Effector CD8-positive, alpha-beta T cell (primary cell): ENCODE measurements at regions not wholly inside any gene's neighbourhood (a gene's known extent, or its start where the extent isn't known, plus 50 kb on each side); places are given as distances from the start of the nearest gene placed in this dataset.
"Not testable (repeated sequence)": the region's sequence is repeated elsewhere in the genome, so short reads cannot be mapped to it uniquely, and the experiment has no call there.

Experiments
- DNase-seq: peaks from one replicate; lab custom pipeline; 2025; lab: John Stamatoyannopoulos, UW

- DNase-seq, result no peak
Measured at GRCh38 chr21:18114810-18115209, 129.8 kb upstream of the CHODL start.

DNA sequence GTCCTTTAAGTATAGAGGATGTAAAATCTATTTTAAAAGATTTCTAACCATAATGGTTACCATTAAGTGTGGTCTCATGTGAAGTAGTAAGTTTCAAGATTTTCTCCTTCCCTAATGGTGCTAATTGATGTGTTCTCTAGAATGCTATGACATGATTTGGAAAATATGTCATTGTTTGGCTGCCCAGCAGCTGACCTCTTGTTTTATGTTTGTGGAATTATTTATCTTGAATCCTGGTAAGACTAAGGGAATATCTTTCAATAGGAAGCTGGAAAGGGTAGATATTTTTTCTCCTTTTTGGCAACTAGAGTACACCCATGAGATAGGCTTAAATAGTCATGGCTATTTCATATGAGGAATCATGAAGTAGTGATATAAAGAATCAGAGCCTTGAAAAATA, 139.8 kb upstream of the CHODL start:
- DNase-seq, result no peak

- DNase-seq, result not testable (repeated sequence)
Measured at GRCh38 chr21:18096413-18096812, 148.2 kb upstream of the CHODL start.

DNA sequence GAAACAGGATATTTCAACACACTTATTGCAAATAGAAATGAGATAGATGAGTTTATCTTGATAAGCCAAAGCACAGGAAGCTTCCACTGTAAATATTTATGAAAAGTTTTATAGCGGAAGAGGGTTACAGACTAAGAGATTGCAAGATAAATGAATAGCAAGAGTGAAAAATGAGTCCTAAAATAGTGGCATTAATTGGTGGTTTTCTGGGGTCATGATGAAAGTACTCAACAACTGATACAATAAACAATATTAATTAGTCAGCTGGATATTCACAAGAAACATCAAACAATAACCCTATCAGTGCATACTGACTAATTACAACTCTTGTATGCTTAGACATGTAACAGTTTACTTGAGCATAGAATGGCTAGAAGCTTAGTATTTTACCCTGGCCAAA, 154.8 kb upstream of the CHODL start:
- DNase-seq, result no peak

- DNase-seq, result no peak
Measured at GRCh38 chr21:18070392-18070791, 174.2 kb upstream of the CHODL start.

GRCh38 chr21:18069875-18070274, 174.8 kb upstream of the CHODL start:
- no peak for DNase-seq

DNA sequence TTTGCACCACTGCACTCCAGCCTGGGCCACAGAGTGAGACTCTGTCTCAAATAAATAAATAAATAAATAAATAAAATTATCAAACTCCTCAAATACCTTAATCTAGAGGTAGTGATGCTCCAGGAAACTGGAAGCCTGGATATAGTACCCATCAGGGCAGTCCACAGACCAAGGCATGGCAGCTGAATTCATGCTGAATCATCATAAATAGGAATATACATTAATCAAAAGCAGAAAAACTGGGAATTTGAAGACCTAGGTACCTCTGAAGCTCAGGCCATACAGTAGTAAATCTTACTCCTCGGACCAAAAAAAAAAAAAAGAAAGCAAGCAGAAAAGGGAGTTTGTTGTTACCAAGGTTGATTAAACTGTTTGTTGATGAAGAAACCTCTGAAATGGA, 184.2 kb upstream of the CHODL start:
- no peak for DNase-seq

- DNase-seq, result no peak
Measured at GRCh38 chr21:18058731-18059398, 185.8 kb upstream of the CHODL start.

GRCh38 chr21:18053151-18053550, 191.5 kb upstream of the CHODL start:
- DNase-seq, result no peak

- DNase-seq, result no peak
Measured at GRCh38 chr21:18049461-18049860, 195.2 kb upstream of the CHODL start.

GRCh38 chr21:18041012-18041411, 203.6 kb upstream of the CHODL start:
- DNase-seq, result no peak

DNA sequence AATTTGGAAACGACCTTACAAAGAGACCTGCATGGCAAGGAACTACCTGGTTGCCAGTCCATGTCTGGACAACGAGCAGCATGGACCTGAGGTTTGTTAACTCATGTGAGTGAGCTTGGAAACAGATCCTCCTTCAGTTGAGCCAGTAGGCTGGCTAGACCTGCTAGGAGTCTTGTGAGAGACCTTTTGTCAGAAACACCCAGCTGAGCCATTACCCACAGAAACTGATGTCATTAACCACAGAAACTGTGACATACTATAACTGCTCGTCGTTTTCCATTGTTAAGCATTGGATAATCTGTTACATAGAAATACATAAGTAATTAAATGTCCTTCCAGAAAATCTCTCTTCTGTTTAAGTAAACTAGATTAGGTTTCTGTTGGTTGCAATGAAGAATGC, 211.1 kb upstream of the C21orf91 start:
- no peak for DNase-seq

DNA sequence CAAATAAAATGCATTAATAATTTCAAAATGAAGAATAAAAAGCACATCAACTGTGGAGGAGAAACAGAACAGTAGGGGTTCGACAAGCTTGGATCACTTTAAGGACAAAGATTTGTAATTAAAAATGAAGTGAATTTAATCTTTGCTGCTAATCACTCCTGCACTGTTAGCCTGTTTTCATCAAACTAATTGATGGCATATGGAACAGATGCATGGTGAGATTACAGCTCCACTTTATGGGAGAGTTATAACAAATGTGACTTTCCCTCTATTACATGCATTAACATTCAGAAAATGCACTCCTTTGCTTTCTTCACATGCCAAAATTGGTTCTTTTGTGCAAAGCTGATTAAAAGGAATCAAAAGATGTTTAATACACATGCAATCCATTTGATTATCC, 207.2 kb upstream of the C21orf91 start:
- no peak for DNase-seq

DNA sequence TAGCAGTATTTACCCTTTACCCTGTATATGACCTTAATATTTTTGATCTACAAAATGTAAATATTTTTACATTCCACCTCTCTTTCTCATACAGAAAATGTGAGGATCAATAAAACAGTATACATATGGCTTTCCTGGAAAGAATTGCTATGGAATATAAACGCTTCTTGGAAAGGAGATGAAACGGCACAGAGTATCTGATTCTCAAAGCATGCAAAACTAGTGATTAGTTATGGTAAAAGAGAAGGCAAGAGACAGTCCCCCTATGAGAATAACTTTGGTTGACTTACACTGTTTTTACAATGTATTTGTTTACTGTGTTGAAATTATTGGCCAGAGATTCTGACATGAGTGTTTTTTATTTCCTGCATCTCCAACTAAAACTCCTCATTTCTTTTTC, 204.6 kb upstream of the C21orf91 start:
- DNase-seq, result no peak

DNA sequence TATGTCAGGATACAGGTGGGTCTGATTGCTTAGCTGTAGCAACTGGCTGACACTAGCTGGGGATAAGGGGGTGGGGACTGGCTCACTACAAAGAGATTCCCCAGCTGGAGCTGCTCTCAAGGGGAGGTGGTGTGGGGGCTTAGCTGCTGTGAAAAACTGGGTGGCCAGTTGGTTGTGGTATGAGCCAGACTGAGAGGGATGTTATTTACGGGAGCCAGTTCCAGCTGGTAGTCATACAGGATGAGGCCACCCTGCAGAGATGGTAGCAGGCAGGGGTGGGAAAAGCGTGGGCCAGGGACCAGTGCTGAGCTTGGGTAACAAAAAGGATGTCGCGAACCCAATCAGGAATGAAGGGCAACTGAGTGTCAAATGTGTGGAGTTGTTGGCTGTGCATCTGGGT, 204.0 kb upstream of the C21orf91 start:
- no peak for DNase-seq

DNA sequence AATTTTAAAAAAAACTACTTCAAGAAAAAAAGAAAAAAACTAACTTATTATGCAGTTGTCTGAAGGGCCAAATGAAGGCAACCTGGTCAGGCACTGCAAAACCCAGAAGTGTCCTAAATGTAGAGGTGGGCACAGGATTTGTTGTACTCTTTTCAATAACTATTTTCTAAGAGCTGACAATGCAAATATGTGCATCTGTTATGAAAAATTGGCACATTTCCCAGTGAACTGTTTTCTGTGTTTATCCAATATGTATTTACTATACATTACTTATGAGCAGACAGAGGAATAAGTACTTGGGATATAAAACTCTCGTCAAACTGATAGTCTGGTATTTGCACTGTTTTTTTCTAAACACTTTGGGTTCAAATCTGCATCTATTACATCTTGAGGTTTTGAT, 188.0 kb upstream of the C21orf91 start:
- DNase-seq, result no peak

GRCh38 chr21:18006691-18007090, 187.5 kb upstream of the C21orf91 start:
- no peak for DNase-seq

DNA sequence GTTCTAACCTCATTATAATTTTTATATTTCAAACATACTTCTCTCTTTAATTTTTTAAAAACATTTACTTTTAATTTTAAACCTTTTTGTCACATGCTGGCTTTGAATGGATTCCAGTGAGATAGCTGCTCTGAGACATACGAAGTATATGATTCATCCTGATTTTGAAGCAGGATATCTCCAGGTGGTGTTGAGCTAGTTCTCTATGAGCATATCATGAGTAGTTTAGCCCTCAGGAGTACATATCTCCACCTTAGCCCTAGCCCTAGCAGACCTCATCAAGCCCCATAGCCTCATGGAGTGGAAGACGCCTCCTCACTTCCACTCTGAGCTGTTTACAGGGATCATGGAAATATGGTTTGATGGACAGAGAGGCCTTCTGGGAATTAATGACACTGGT, 183.2 kb upstream of the C21orf91 start:
- no peak for DNase-seq

DNA sequence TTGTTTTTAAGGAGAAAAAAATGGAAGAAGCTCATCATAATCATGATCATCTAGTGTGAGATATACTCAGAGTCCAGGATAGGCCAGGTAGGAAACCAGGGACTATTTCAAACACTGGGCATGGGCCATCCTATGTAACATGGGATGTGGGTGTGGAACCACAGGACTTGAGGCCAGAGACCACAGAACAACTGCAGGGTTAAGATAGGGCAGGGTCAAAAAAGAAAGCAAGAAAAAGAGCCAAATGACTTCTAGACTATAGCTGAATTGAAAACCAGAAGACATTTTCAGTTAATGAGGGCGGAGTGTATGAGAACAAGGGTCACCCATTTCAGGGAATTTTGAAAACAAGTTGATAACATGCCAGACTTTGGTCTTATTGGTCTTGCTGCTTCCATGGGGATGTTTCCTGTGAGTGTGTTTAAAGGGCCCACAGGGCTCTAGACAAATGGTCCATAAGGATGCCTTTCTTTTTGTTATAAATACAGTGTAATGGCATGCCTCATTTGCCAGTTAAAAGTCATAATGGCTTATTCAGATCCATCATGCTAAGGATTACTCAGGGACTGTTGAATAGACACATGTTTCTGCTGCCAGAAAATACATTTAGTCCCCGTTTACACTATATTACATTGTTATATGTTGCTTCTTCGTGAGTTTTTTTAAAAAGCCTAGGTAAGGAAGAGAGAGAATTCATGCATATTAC, 182.0 kb upstream of the C21orf91 start:
- no peak for DNase-seq

GRCh38 chr21:17998599-17998998, 179.4 kb upstream of the C21orf91 start:
- not testable (repeated sequence) for DNase-seq

GRCh38 chr21:17989780-17990179, 170.6 kb upstream of the C21orf91 start:
- no peak for DNase-seq

- no peak for DNase-seq
Measured at GRCh38 chr21:17988102-17988437, 168.9 kb upstream of the C21orf91 start.

DNA sequence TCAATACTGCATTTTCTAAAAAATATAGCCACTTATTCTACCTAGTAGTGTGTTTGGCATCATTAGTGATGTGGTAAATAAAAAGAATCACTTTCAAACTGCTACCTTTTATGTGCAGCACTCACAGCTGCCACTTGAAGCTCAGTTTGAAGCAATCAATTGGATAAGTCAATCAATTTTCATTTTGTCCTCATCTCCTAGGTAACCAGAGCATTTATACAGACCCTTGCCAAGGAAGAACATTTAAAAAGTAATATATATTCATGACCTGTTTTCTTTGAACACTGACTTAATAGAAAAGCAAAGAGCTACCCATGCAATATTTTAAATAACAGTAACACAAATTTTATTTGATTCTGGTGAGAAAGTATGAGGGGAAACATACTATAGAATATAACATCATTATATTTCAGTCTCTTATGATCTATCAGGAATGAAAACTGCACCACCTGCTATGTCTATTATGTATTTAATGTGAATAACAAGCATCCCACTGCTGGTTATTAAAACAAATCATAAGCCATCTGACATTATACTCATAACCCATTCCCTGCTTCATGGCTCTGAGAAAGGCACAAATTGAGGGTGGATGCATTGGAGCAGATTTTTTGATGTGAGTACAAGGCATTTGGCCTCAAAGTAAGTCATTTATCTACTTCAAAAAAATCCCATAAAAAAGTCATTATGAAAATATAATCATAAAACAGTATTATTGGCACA, 168.4 kb upstream of the C21orf91 start:
- DNase-seq, result no peak
